ENCODE measurements at regions not wholly inside any gene's neighbourhood (a gene's known extent, or its start where the extent isn't known, plus 50 kb on each side); places are given as distances from the start of the nearest gene placed in this dataset.

DNA sequence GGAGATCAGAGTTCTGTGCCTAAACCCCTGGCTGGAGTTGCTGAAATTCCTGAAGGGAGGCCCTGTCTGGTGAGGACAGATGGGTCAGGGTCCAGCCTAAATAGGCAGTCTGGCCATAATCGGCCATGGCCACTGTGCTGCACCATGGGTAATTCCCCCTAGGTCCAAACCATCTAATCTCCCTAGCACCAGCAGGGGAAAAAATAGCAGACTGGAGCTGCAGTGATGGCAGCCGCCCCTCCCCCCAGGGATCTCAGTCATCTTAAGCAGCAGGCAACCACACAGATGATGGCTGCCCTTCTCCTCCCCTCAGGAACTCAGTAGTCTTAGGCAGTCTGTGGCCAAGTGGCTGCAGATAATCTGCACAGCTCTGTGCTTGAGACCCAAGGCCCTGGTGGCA lies 68.4 kb upstream of the CD96 start:
- DNase-seq (no peak), ATAC-seq (no peak)
- Histone ChIP-seq H3K36me3 (replicated peaks in 1 of 2; ENCODE audit: insufficient read depth in 1 of 2, low read depth in 2 of 2) (no peaks in the 10 kb centered on the region), H3K9me3 (no peaks in the 10 kb centered on the region), H3K4me1 (no peaks in the 10 kb centered on the region), H3K27ac (no peak overlapping the region), H3K4me3 (no peak overlapping the region), H3K27me3 (no peaks in the 10 kb centered on the region)
- intact Hi-C loops (cut with DNase I) = no loop called here
- WGBS, 2 donors = 64% methylated on average over 2 of the region's 2 CpGs; no CpG with 5 or more reads in 1 of the 2 donors
- TF ChIP-seq POLR2A (IDR thresholded peaks at IDR 0.05) = no peak
- TF ChIP-seq, protein P1, sequence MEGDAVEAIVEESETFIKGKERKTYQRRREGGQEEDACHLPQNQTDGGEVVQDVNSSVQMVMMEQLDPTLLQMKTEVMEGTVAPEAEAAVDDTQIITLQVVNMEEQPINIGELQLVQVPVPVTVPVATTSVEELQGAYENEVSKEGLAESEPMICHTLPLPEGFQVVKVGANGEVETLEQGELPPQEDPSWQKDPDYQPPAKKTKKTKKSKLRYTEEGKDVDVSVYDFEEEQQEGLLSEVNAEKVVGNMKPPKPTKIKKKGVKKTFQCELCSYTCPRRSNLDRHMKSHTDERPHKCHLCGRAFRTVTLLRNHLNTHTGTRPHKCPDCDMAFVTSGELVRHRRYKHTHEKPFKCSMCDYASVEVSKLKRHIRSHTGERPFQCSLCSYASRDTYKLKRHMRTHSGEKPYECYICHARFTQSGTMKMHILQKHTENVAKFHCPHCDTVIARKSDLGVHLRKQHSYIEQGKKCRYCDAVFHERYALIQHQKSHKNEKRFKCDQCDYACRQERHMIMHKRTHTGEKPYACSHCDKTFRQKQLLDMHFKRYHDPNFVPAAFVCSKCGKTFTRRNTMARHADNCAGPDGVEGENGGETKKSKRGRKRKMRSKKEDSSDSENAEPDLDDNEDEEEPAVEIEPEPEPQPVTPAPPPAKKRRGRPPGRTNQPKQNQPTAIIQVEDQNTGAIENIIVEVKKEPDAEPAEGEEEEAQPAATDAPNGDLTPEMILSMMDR (IDR thresholded peaks at IDR 0.05) = no peak

DNA sequence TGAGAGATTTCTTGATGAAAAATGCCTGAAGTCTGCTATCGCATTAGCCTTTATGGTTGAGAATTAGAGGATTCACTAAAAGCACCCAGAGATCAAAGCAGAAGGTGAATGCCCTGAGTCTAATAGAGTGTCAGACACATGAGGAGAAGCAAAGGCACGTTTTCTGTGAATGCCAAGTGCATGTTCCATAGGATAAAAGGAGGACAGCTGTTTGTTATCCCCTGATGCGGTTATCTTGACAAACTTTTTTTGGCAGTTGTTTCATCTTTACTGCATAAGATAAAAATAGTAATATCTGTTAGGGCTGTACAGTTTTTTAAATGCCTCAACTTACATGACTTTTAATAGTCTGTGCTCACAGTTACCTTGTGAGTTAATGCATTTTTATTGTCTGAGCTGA lies 65.3 kb upstream of the CD96 start:
- TF ChIP-seq, protein P1 (IDR thresholded peaks at IDR 0.05) = no peak
- no peak for TF ChIP-seq POLR2A (IDR thresholded peaks at IDR 0.05)
- WGBS, 2 donors = 56 to 62% methylated on average over 3 of the region's 3 CpGs
- Histone ChIP-seq H3K27ac (no peak overlapping the region), H3K36me3 (replicated peaks in 1 of 2; ENCODE audit: insufficient read depth in 1 of 2, low read depth in 2 of 2) (no peaks in the 10 kb centered on the region), H3K27me3 (no peaks in the 10 kb centered on the region), H3K9me3 (no peaks in the 10 kb centered on the region), H3K4me3 (no peak overlapping the region), H3K4me1 (no peaks in the 10 kb centered on the region)
- DNase-seq = no peak
- no peak for ATAC-seq
- intact Hi-C loops (cut with DNase I) = no loop called here

DNA sequence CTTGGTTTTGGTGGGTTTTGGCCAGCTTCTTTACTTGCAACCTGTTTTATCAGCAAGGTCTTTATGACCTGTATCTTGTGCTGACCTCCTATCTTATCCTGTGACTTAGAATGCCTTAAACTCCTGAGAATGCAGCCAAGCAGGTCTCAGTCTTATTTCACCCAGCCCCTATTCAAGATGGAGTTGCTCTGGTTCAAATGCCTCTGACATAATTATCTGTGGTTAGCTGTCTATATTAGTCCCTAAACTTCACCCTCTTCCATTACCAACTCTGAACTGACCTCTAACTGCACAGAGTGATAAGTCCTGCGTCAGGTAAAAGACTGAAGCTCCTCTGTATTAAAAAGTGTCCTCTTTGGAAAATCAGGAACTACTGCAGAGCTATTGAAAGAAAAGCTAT lies 61.9 kb upstream of the CD96 start:
- H3K4me3 ChIP-seq = no peak overlapping the region
- intact Hi-C loops (cut with DNase I) = no loop called here
- no peaks in the 10 kb centered on the region for H3K27me3 ChIP-seq
- WGBS, 2 donors = 71 to 77% methylated on average over 1 of the region's 1 CpG
- H3K36me3 ChIP-seq (replicated peaks in 1 of 2; ENCODE audit: insufficient read depth in 1 of 2, low read depth in 2 of 2) = no peaks in the 10 kb centered on the region
- ATAC-seq (no peak), DNase-seq (no peak)
- H3K9me3 ChIP-seq = no peaks in the 10 kb centered on the region
- no peak overlapping the region for H3K27ac ChIP-seq
- TF ChIP-seq POLR2A (IDR thresholded peaks at IDR 0.05) = no peak
- TF ChIP-seq, protein P1 (IDR thresholded peaks at IDR 0.05) = no peak
- H3K4me1 ChIP-seq = no peaks in the 10 kb centered on the region

DNA sequence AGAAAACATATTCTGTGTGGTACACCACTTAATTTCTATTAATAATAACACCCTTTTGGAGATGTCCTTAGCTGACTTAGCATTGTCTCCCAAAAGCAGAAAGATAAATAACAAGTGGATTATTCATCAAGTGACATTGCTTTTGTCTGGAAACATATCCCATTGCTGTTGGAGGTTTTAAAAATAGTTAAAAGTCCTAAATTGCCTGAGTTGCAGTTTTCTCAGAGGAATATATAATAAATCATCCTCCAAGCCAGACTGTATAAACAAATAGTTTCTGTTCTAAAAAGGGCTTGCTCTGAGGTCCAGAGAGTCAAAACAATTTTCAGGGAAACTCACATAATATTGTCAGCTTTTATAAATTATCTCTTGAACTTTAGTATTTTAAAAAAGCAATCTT lies 60.4 kb upstream of the CD96 start:
- ATAC-seq (no peak), DNase-seq (no peak)
- no peaks in the 10 kb centered on the region for H3K27me3 ChIP-seq
- intact Hi-C loops (cut with DNase I) = no loop called here
- H3K9me3 ChIP-seq = no peaks in the 10 kb centered on the region
- no peaks in the 10 kb centered on the region for H3K36me3 ChIP-seq (replicated peaks in 1 of 2; ENCODE audit: insufficient read depth in 1 of 2, low read depth in 2 of 2)
- no peak for TF ChIP-seq POLR2A (IDR thresholded peaks at IDR 0.05)
- TF ChIP-seq, protein P1 (IDR thresholded peaks at IDR 0.05) = no peak
- H3K4me3 ChIP-seq = no peak overlapping the region
- H3K27ac ChIP-seq = no peak overlapping the region
- H3K4me1 ChIP-seq = no peaks in the 10 kb centered on the region

DNA sequence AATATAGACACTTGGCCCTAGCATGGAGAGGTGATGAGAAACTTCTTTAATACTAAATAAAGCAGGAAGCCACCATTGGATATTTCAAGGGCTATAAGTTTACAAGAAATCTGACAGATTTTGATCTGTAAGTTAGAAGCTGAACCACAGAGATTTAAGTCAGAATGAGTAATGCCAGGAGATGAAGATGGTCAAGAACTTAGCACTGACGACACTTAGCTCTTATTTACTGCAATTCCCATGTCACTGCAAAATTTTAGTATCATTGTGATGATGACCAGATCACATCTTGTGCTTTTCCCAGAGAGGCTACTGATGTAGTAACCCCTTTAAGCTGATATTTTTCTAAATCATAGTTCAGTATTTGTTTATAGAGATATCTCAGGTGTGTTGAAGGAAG lies 59.4 kb upstream of the CD96 start:
- ATAC-seq = no peak
- Histone ChIP-seq H3K36me3 (replicated peaks in 1 of 2; ENCODE audit: insufficient read depth in 1 of 2, low read depth in 2 of 2) (no peaks in the 10 kb centered on the region), H3K27ac (no peak overlapping the region), H3K4me1 (no peaks in the 10 kb centered on the region), H3K4me3 (no peak overlapping the region), H3K9me3 (no peaks in the 10 kb centered on the region), H3K27me3 (no peaks in the 10 kb centered on the region)
- WGBS, 2 donors = 65 to 95% methylated on average over 1 of the region's 1 CpG
- no peak for DNase-seq
- intact Hi-C loops (cut with DNase I) = no loop called here
- TF ChIP-seq POLR2A (IDR thresholded peaks at IDR 0.05) = no peak
- TF ChIP-seq, protein P1 (IDR thresholded peaks at IDR 0.05) = no peak

Data from body of pancreas (tissue), 4 donors.